HCT116 (cell line): ENCODE measurements at regions not wholly inside any gene's neighbourhood (a gene's known extent, or its start where the extent isn't known, plus 50 kb on each side); places are given as distances from the start of the nearest gene placed in this dataset.

Source experiments
- ATF3 ChIP-seq: IDR thresholded peaks from 2 replicates; pipeline ENCODE4 v1.6.1; 2012
- CEBPB ChIP-seq: IDR thresholded peaks from 2 replicates; pipeline ENCODE4 v1.6.1; 2012; ENCODE audit warnings: low read depth
- POLR2A ChIP-seq: IDR thresholded peaks from 2 replicates; pipeline ENCODE4 v1.7.0; 2011; ENCODE audit warnings: borderline replicate concordance; ENCODE audit not compliant: insufficient read depth, insufficient read length; ENCODE audit errors: extremely low read depth
- POLR2AphosphoS5 ChIP-seq: IDR thresholded peaks from 2 replicates; pipeline ENCODE4 v1.6.1; 2011; ENCODE audit warnings: mild to moderate bottlenecking, low read depth, low read length, moderate library complexity
- RAD21 ChIP-seq: IDR thresholded peaks from 2 replicates; pipeline ENCODE4 v1.6.1; 2012; ENCODE audit warnings: low read depth, mild to moderate bottlenecking
- SRF ChIP-seq: IDR thresholded peaks from 2 replicates; pipeline ENCODE4 v1.6.1; 2012; ENCODE audit warnings: low read depth
- TCF7L2 ChIP-seq: IDR thresholded peaks from 2 replicates; pipeline ENCODE4 v1.7.0; 2011; ENCODE audit warnings: borderline replicate concordance, inconsistent platforms; ENCODE audit not compliant: insufficient read depth, insufficient read length; ENCODE audit errors: extremely low read depth
- YY1 ChIP-seq: IDR thresholded peaks from 2 replicates; pipeline ENCODE4 v1.6.1; 2011; ENCODE audit warnings: low read length, low read depth, moderate library complexity, mild to moderate bottlenecking; ENCODE audit not compliant: insufficient replicate concordance; ENCODE audit errors: extremely low read depth
- TF ChIP-seq, protein P1 (sequence below), 3 experiments: fragments of 200-600 bp in 1 of 3; sonication (generic) in 1 of 3; IDR thresholded peaks in 2 of 3; conservative IDR thresholded peaks in 1 of 3; 2 replicates each; pipeline ENCODE4 v1.5.1; 2012 to 2017; ENCODE audit warnings: low read depth in 2 of 3, low read length in 2 of 3, antibody characterized with exemption in 1 of 3, borderline replicate concordance in 1 of 3, control low read depth in 1 of 3, mild to moderate bottlenecking in 1 of 3, mixed read lengths in 1 of 3, mixed run types in 1 of 3, moderate library complexity in 1 of 3; ENCODE audit not compliant: insufficient read depth in 1 of 3
- TF ChIP-seq, protein P2 (sequence below): IDR thresholded peaks from 2 replicates; pipeline ENCODE4 v1.6.1; 2012

DNA sequence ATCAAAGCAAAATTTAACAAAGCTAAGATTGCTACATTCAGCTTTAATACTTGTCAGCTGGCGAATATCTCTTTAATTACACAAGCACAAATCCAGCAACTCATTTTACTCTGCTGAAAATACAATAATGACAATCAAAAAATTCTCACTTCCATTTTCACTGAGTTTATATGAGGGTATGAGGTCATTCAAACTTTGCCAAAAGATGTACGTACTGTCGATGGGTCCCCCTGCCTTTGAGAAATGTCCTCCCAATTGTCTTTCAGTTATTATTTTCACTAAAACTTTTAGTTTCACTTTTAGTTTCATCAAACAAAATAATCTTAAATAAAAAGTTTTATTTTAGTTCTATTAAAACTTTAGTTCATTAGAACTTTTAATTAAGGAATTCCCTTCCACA lies 159.5 kb upstream of the WDR11 start:
- TF ChIP-seq, protein P1, sequence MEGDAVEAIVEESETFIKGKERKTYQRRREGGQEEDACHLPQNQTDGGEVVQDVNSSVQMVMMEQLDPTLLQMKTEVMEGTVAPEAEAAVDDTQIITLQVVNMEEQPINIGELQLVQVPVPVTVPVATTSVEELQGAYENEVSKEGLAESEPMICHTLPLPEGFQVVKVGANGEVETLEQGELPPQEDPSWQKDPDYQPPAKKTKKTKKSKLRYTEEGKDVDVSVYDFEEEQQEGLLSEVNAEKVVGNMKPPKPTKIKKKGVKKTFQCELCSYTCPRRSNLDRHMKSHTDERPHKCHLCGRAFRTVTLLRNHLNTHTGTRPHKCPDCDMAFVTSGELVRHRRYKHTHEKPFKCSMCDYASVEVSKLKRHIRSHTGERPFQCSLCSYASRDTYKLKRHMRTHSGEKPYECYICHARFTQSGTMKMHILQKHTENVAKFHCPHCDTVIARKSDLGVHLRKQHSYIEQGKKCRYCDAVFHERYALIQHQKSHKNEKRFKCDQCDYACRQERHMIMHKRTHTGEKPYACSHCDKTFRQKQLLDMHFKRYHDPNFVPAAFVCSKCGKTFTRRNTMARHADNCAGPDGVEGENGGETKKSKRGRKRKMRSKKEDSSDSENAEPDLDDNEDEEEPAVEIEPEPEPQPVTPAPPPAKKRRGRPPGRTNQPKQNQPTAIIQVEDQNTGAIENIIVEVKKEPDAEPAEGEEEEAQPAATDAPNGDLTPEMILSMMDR (IDR thresholded peaks at IDR 0.05 in 2 of 3, conservative IDR thresholded peaks at IDR 0.05 in 1 of 3; ENCODE audit: borderline replicate concordance in 1 of 3, insufficient read depth in 1 of 3, low read depth in 2 of 3, low read length in 2 of 3), result no peak
- TF ChIP-seq ATF3 (no peak), YY1 (no peak), RAD21 (no peak), TCF7L2 (no peak), POLR2A (no peak), POLR2AphosphoS5 (no peak), CEBPB (no peak), SRF (no peak)
- TF ChIP-seq, protein P2, sequence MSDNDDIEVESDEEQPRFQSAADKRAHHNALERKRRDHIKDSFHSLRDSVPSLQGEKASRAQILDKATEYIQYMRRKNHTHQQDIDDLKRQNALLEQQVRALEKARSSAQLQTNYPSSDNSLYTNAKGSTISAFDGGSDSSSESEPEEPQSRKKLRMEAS, result no peak
